ENCODE measurements at regions not wholly inside any gene's neighbourhood (a gene's known extent, or its start where the extent isn't known, plus 50 kb on each side); places are given as distances from the start of the nearest gene placed in this dataset.

DNA sequence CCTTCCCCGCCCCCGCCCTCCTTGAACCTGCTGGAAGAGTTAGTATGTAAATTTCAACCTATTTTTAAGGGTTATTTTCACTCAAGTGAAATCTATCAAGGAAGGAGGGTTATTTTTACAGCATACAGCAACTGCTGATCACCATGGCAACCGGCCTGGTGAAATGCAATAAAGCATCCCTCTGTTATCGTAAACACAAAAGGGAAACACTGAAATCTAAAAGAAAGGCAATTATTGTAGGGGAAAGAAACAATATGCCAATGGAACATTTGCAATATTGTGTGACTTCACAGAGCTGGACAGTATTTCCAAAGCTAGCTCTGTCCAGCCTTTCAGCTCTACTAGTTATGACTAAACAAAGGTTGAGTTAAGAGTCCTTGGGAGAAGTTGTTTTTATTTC lies 588.3 kb upstream of the PBX1 start:
- TF ChIP-seq POLR2AphosphoS5 (IDR thresholded peaks at IDR 0.05) (no peak), POLR2A (IDR thresholded peaks at IDR 0.05; ENCODE audit: low read depth) (no peak), EP300 (IDR thresholded peaks at IDR 0.05) (no peak)
- TF ChIP-seq, protein P1, sequence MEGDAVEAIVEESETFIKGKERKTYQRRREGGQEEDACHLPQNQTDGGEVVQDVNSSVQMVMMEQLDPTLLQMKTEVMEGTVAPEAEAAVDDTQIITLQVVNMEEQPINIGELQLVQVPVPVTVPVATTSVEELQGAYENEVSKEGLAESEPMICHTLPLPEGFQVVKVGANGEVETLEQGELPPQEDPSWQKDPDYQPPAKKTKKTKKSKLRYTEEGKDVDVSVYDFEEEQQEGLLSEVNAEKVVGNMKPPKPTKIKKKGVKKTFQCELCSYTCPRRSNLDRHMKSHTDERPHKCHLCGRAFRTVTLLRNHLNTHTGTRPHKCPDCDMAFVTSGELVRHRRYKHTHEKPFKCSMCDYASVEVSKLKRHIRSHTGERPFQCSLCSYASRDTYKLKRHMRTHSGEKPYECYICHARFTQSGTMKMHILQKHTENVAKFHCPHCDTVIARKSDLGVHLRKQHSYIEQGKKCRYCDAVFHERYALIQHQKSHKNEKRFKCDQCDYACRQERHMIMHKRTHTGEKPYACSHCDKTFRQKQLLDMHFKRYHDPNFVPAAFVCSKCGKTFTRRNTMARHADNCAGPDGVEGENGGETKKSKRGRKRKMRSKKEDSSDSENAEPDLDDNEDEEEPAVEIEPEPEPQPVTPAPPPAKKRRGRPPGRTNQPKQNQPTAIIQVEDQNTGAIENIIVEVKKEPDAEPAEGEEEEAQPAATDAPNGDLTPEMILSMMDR (IDR thresholded peaks at IDR 0.05): no peak
